H9 (cell line): ENCODE measurements at regions not wholly inside any gene's neighbourhood (a gene's known extent, or its start where the extent isn't known, plus 50 kb on each side); places are given as distances from the start of the nearest gene placed in this dataset.

Source experiments
- DNase-seq: peaks from one replicate; pipeline ENCODE4 v3.0.0-alpha.2; 2017
- H2AFZ ChIP-seq: one replicate; pipeline ENCODE4 v1.6.1; 2013; ENCODE audit warnings: mild to moderate bottlenecking, low read length, control low read depth, moderate library complexity
- H2AK5ac ChIP-seq: 2 replicates; pipeline ENCODE4 v1.6.1; 2013; ENCODE audit warnings: low read length, control low read depth, mixed read lengths; ENCODE audit not compliant: insufficient read length
- H2BK120ac ChIP-seq: one replicate; pipeline ENCODE4 v1.6.1; 2013; ENCODE audit warnings: low read depth, mild to moderate bottlenecking, low read length, control low read depth, inconsistent platforms; ENCODE audit not compliant: poor library complexity, severe bottlenecking
- H2BK12ac ChIP-seq: 2 replicates; pipeline ENCODE4 v1.6.1; 2013; ENCODE audit warnings: low read length, control low read depth, mixed read lengths, low read depth; ENCODE audit not compliant: insufficient read length
- H2BK15ac ChIP-seq: 2 replicates; pipeline ENCODE4 v1.6.1; 2013; ENCODE audit warnings: low read depth, low read length, control low read depth
- H2BK20ac ChIP-seq: one replicate; pipeline ENCODE4 v1.6.1; 2013; ENCODE audit warnings: low read depth, mild to moderate bottlenecking, low read length, control low read depth, inconsistent platforms; ENCODE audit not compliant: poor library complexity, severe bottlenecking
- H2BK5ac ChIP-seq: 2 replicates; pipeline ENCODE4 v1.6.1; 2013; ENCODE audit warnings: low read length, control low read depth, mixed read lengths; ENCODE audit not compliant: insufficient read length
- H3K14ac ChIP-seq: 2 replicates; pipeline ENCODE4 v1.6.1; 2013; ENCODE audit warnings: low read length, control low read depth; ENCODE audit not compliant: insufficient read depth
- H3K18ac ChIP-seq: 2 replicates; pipeline ENCODE4 v1.6.1; 2013; ENCODE audit warnings: low read depth, mild to moderate bottlenecking, mixed read lengths, low read length, control low read depth; ENCODE audit not compliant: insufficient read length
- H3K23ac ChIP-seq: 2 replicates; pipeline ENCODE4 v1.6.1; 2013; ENCODE audit warnings: low read length, control low read depth, mixed read lengths, low read depth; ENCODE audit not compliant: insufficient read length
- H3K23me2 ChIP-seq: 2 replicates; pipeline ENCODE4 v1.6.1; 2013; ENCODE audit warnings: low read depth, mild to moderate bottlenecking, mixed read lengths, low read length, control low read depth; ENCODE audit not compliant: insufficient read length, poor library complexity, severe bottlenecking
- H3K27ac ChIP-seq: 2 replicates; pipeline ENCODE4 v1.5.1; 2013; ENCODE audit warnings: low read length, control low read depth, mixed read lengths, low read depth; ENCODE audit not compliant: insufficient read length
- H3K27me3 ChIP-seq: 2 replicates; pipeline ENCODE4 v1.6.1; 2013; ENCODE audit warnings: low read length, control low read depth, inconsistent platforms; ENCODE audit not compliant: insufficient read depth
- H3K4ac ChIP-seq: 2 replicates; pipeline ENCODE4 v1.6.1; 2013; ENCODE audit warnings: low read depth, mild to moderate bottlenecking, control low read depth, inconsistent platforms, low read length, moderate library complexity
- H3K4me1 ChIP-seq: 2 replicates; pipeline ENCODE4 v1.6.1; 2013; ENCODE audit warnings: low read length, control low read depth, inconsistent platforms; ENCODE audit not compliant: insufficient read depth
- H3K4me2 ChIP-seq: 2 replicates; pipeline ENCODE4 v1.6.1; 2013; ENCODE audit warnings: low read length, control low read depth, mixed read lengths; ENCODE audit not compliant: insufficient read length, insufficient read depth
- H3K56ac ChIP-seq: 2 replicates; pipeline ENCODE4 v1.6.1; 2013; ENCODE audit warnings: low read depth, mild to moderate bottlenecking, mixed read lengths, low read length, control low read depth; ENCODE audit not compliant: insufficient read length
- H3K79me1 ChIP-seq: 2 replicates; pipeline ENCODE4 v1.6.1; 2013; ENCODE audit warnings: low read depth, mild to moderate bottlenecking, moderate library complexity, low read length, control low read depth, inconsistent platforms; ENCODE audit not compliant: insufficient read depth, poor library complexity, severe bottlenecking
- H3K79me2 ChIP-seq: 2 replicates; pipeline ENCODE4 v1.6.1; 2013; ENCODE audit warnings: low read length, control low read depth, inconsistent platforms; ENCODE audit not compliant: insufficient read depth
- H3K9ac ChIP-seq: 2 replicates; pipeline ENCODE4 v1.6.1; 2013; ENCODE audit warnings: low read length, control low read depth, mixed read lengths; ENCODE audit not compliant: insufficient read length; ENCODE audit errors: extremely low read depth
- H3K9me3 ChIP-seq: one replicate; pipeline ENCODE4 v1.6.1; 2013; ENCODE audit warnings: low read depth, low read length, inconsistent platforms; ENCODE audit not compliant: control insufficient read depth
- H3T11ph ChIP-seq: one replicate; pipeline ENCODE4 v1.6.1; 2013; ENCODE audit warnings: mild to moderate bottlenecking, low read length, control low read depth, inconsistent platforms
- H4K20me1 ChIP-seq: one replicate; pipeline ENCODE4 v1.6.1; 2013; ENCODE audit not compliant: control insufficient read depth, insufficient read length, insufficient read depth
- H4K5ac ChIP-seq: 2 replicates; pipeline ENCODE4 v1.6.1; 2013; ENCODE audit warnings: low read depth, mild to moderate bottlenecking, mixed read lengths, low read length, control low read depth; ENCODE audit not compliant: insufficient read length
- H4K8ac ChIP-seq: replicated peaks from 2 replicates; pipeline ENCODE4 v1.6.1; 2013; ENCODE audit warnings: low read length, control low read depth, mixed read lengths, low read depth; ENCODE audit not compliant: insufficient read length
- H4K91ac ChIP-seq: 2 replicates; pipeline ENCODE4 v1.6.1; 2013; ENCODE audit warnings: low read depth, mild to moderate bottlenecking, moderate library complexity, mixed read lengths, low read length, control low read depth; ENCODE audit not compliant: insufficient read length
- H3K27ac Mint-ChIP-seq, 3 experiments: 2 replicates in 2 of 3; 3 replicates in 1 of 3; pipeline ENCODE4 v1.8.0; 2020 to 2021; ENCODE audit warnings: mixed read lengths in 3 of 3, mild to moderate bottlenecking in 1 of 3, moderate library complexity in 1 of 3
- H3K27me3 Mint-ChIP-seq: 2 replicates; pipeline ENCODE4 v1.8.0; 2021; ENCODE audit warnings: low read depth, mild to moderate bottlenecking, moderate library complexity, mixed read lengths
- H3K36me3 Mint-ChIP-seq, 3 experiments: 2 replicates in 2 of 3; 3 replicates in 1 of 3; pipeline ENCODE4 v1.8.0; 2020 to 2021; ENCODE audit warnings: low read depth in 3 of 3, mixed read lengths in 3 of 3; ENCODE audit not compliant: insufficient read depth in 1 of 3
- H3K4me1 Mint-ChIP-seq, 2 experiments: 2 replicates each; pipeline ENCODE4 v1.8.0; 2020; ENCODE audit warnings: mixed read lengths in 2 of 2
- H3K4me3 Mint-ChIP-seq, 2 experiments: 2 replicates in 1 of 2; 3 replicates in 1 of 2; pipeline ENCODE4 v1.8.0; 2020 to 2021; ENCODE audit warnings: mild to moderate bottlenecking in 2 of 2, mixed read lengths in 2 of 2, moderate library complexity in 1 of 2
- H3K9me3 Mint-ChIP-seq, 2 experiments: 2 replicates in 1 of 2; 3 replicates in 1 of 2; pipeline ENCODE4 v1.8.0; 2020; ENCODE audit warnings: mild to moderate bottlenecking in 2 of 2, mixed read lengths in 2 of 2, moderate library complexity in 1 of 2
- CTCF ChIP-seq: fragments of 200-600 bp; sonication (generic); conservative IDR thresholded peaks from 3 replicates; pipeline ENCODE4 v1.8.0; 2021; ENCODE audit warnings: antibody characterized with exemption, mild to moderate bottlenecking
- WGBS: extraction: QIAGEN DNeasy Blood & Tissue Kit; methylation state at CpG from one replicate; pipeline ENCODE4 v1.1.7; 2013; ENCODE audit warnings: missing lambda C conversion rate, low lambda C conversion rate, mixed read lengths; ENCODE audit not compliant: insufficient read length; ENCODE audit errors: extremely low coverage; 5-methylcytosine and 5-hydroxymethylcytosine counted together

GRCh38 chr2:194060269-194060668 lies 1596.8 kb upstream of the SLC39A10 start:
- Histone ChIP-seq H3K27ac (no peak overlapping the region), H3K9me3 (no peaks in the 10 kb centered on the region), H3K23me2 (no peaks in the 10 kb centered on the region), H2BK20ac (no peak overlapping the region), H3K18ac (no peak overlapping the region), H3K4me1 (no peaks in the 10 kb centered on the region), H3K79me2 (no peaks in the 10 kb centered on the region), H4K91ac (no peak overlapping the region), H3K14ac (no peak overlapping the region), H3K4me2 (no peak overlapping the region), H3K23ac (no peak overlapping the region), H2AK5ac (no peak overlapping the region), H2BK15ac (no peak overlapping the region), H2BK120ac (no peak overlapping the region), H4K5ac (no peak overlapping the region), H2BK12ac (no peak overlapping the region), H3K27me3 (no peaks in the 10 kb centered on the region), H3T11ph (no peak overlapping the region), H3K79me1 (no peaks in the 10 kb centered on the region), H3K9ac (no peak overlapping the region), H3K4ac (no peak overlapping the region), H4K8ac (no peak overlapping the region), H2AFZ (no peak overlapping the region), H2BK5ac (no peak overlapping the region), H3K56ac (no peak overlapping the region), H4K20me1 (no peaks in the 10 kb centered on the region)
- peaks cover 0 to 4% (median 0%) of the 10 kb centered on the region in 3 experiments; a peak in 2 of 7 replicates for H3K36me3 Mint-ChIP-seq
- no peaks in the 10 kb centered on the region for H3K4me1 Mint-ChIP-seq
- no peak for TF ChIP-seq CTCF
- no CpG with 5 or more reads among the region's 3 CpGs for WGBS
- H3K4me3 Mint-ChIP-seq: no peak overlapping the region
- no peaks in the 10 kb centered on the region for H3K27me3 Mint-ChIP-seq
- no peak for DNase-seq
- peaks cover 0 to 2% of the 10 kb centered on the region in 2 experiments; a peak in 2 of 5 replicates for H3K9me3 Mint-ChIP-seq
- no peak overlapping the region for H3K27ac Mint-ChIP-seq
